HG03280 (cell line): ENCODE measurements at regions not wholly inside any gene's neighbourhood (a gene's known extent, or its start where the extent isn't known, plus 50 kb on each side); places are given as distances from the start of the nearest gene placed in this dataset.

ENCODE experiments used
- ATAC-seq: cut with Tn5 transposase; IDR thresholded peaks from one replicate; pipeline ENCODE4 v1.9.1; 2021; ENCODE audit warnings: mild to moderate bottlenecking, moderate library complexity; ENCODE audit not compliant: unreplicated experiment

DNA sequence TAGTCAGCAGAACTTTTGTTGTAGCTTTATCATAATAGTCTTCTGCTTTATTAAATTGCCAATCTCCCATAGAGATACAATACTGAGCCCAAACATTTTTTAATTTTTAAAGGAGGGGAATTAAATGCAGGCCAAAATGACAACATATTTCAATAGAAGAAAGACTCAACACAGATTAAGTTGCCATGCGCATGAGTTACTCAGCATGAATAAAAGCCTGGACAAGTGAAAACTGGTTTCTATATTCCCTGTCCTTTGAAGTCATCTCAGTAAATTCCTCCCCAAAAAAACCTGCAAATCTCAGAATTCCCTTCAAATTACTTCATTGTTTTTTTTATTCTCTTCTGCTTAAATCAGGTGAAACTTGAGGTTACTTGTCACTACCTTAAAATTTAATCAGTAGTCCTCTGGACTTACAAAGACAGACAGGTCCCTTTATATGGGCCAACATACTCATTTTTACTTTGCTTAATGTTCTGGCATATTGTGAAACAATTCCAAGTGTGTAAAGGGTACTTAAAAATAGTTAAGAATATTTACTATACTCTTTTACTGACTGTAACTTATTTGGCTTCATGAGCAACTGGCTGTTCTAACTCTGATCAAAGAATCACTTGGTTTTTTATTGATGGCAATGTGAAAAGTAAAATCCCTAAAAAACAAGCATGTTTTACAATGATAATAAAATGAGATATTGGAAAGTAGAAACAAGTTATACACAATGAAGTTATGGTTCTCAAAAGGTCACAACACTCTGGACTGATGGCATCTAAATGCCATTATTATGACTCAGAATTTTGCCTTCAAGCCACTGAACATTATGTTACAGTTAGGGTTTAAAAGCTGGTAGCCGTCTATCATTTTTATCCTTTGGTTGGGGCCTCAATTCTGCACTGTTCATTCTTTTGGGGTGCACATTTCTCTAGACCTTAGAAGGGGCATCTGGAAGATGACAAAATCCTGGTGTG, 49.9 kb upstream of the COL21A1 start:
- no peak for ATAC-seq
